ENCODE measurements at regions not wholly inside any gene's neighbourhood (a gene's known extent, or its start where the extent isn't known, plus 50 kb on each side); places are given as distances from the start of the nearest gene placed in this dataset.

DNA sequence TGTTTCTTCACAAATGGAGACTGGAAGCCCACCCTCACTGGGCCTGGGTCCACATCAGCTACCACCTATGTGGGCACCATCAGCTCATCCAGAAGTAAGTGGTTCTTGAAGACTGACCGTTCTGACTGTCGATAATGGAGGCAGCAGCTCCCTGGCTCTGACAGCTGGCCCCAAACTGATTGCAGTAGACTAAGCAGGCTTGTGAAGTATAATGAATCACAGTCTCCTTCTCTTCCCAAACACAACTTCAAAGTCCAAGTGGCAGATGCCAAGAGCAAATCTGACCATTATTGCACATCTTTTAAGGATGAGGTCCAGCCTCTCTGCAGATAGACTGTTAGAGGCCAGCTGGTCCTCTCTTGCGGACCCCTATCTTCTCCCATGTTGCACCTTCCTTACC lies 574.4 kb upstream of the KLF12 start:
- TF ChIP-seq, protein P1, sequence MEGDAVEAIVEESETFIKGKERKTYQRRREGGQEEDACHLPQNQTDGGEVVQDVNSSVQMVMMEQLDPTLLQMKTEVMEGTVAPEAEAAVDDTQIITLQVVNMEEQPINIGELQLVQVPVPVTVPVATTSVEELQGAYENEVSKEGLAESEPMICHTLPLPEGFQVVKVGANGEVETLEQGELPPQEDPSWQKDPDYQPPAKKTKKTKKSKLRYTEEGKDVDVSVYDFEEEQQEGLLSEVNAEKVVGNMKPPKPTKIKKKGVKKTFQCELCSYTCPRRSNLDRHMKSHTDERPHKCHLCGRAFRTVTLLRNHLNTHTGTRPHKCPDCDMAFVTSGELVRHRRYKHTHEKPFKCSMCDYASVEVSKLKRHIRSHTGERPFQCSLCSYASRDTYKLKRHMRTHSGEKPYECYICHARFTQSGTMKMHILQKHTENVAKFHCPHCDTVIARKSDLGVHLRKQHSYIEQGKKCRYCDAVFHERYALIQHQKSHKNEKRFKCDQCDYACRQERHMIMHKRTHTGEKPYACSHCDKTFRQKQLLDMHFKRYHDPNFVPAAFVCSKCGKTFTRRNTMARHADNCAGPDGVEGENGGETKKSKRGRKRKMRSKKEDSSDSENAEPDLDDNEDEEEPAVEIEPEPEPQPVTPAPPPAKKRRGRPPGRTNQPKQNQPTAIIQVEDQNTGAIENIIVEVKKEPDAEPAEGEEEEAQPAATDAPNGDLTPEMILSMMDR (IDR thresholded peaks at IDR 0.05), result no peak
- TF ChIP-seq POLR2A (IDR thresholded peaks at IDR 0.05) (no peak), POLR2AphosphoS5 (IDR thresholded peaks at IDR 0.05) (no peak)

All from gastroesophageal sphincter (tissue), 3 donors.